NT2/D1 (cell line): ENCODE measurements at regions not wholly inside any gene's neighbourhood (a gene's known extent, or its start where the extent isn't known, plus 50 kb on each side); places are given as distances from the start of the nearest gene placed in this dataset.
"Not testable (repeated sequence)": the region's sequence is repeated elsewhere in the genome, so short reads cannot be mapped to it uniquely, and the experiment has no call there.

Source experiments
- DNase-seq: peaks from one replicate; pipeline ENCODE4 v3.0.0-alpha.2; 2011; ENCODE audit warnings: low read depth, low spot score
- H3K27me3 ChIP-seq: 2 replicates; pipeline ENCODE4 v1.6.0; 2011; ENCODE audit warnings: mild to moderate bottlenecking; ENCODE audit not compliant: insufficient read length, insufficient read depth
- H3K36me3 ChIP-seq: 2 replicates; pipeline ENCODE4 v1.6.1; 2011; ENCODE audit warnings: mild to moderate bottlenecking, low read length, mixed read lengths; ENCODE audit not compliant: insufficient read depth, insufficient read length
- H3K4me1 ChIP-seq: 2 replicates; pipeline ENCODE4 v1.5.1; 2011; ENCODE audit not compliant: insufficient read depth, insufficient read length
- H3K4me3 ChIP-seq: 2 replicates; pipeline ENCODE4 v1.5.1; 2011; ENCODE audit warnings: low read depth; ENCODE audit not compliant: insufficient read length
- H3K9ac ChIP-seq: 2 replicates; pipeline ENCODE4 v1.6.0; 2011; ENCODE audit warnings: low read depth; ENCODE audit not compliant: insufficient read length
- H3K9me3 ChIP-seq: 2 replicates; pipeline ENCODE4 v1.5.1; 2011; ENCODE audit warnings: mild to moderate bottlenecking, low read length; ENCODE audit not compliant: insufficient read depth

- H3K36me3 ChIP-seq, H3K9ac ChIP-seq, H3K4me1 ChIP-seq, H3K4me3 ChIP-seq, H3K9me3 ChIP-seq, DNase-seq, H3K27me3 ChIP-seq: not testable (repeated sequence)
These were observed 183.7 kb upstream of the AKAP13 start for GRCh38 chr15:85196697-85197096.

- not testable (repeated sequence) for H3K36me3 ChIP-seq, DNase-seq
These were observed 182.8 kb upstream of the AKAP13 start for GRCh38 chr15:85197582-85197981.

GRCh38 chr15:85198432-85198831, 182.0 kb upstream of the AKAP13 start:
- H3K27me3 ChIP-seq, DNase-seq, H3K4me1 ChIP-seq, H3K9ac ChIP-seq, H3K9me3 ChIP-seq, H3K4me3 ChIP-seq, H3K36me3 ChIP-seq: not testable (repeated sequence)

More at GRCh38 chr15:85197582-85197981, 182.8 kb upstream of the AKAP13 start:
- not testable (repeated sequence) for H3K4me1 ChIP-seq, H3K4me3 ChIP-seq, H3K27me3 ChIP-seq, H3K9me3 ChIP-seq, H3K9ac ChIP-seq

- H3K9me3 ChIP-seq, DNase-seq, H3K27me3 ChIP-seq, H3K4me1 ChIP-seq, H3K36me3 ChIP-seq, H3K9ac ChIP-seq, H3K4me3 ChIP-seq: not testable (repeated sequence)
These were observed 180.2 kb upstream of the AKAP13 start for GRCh38 chr15:85200215-85200614.

- not testable (repeated sequence) for H3K9ac ChIP-seq, H3K9me3 ChIP-seq, H3K4me1 ChIP-seq, H3K27me3 ChIP-seq, DNase-seq, H3K4me3 ChIP-seq, H3K36me3 ChIP-seq
These were observed 179.1 kb upstream of the AKAP13 start for GRCh38 chr15:85201118-85201793.

- not testable (repeated sequence) for H3K27me3 ChIP-seq, DNase-seq, H3K9me3 ChIP-seq, H3K9ac ChIP-seq, H3K36me3 ChIP-seq, H3K4me3 ChIP-seq, H3K4me1 ChIP-seq
These were observed 175.9 kb upstream of the AKAP13 start for GRCh38 chr15:85204481-85204880.

- not testable (repeated sequence) for H3K9ac ChIP-seq, H3K27me3 ChIP-seq, H3K9me3 ChIP-seq, DNase-seq, H3K4me1 ChIP-seq, H3K36me3 ChIP-seq
- H3K4me3 ChIP-seq: peak overlapping the region; percentile 11
These were observed 146.5 kb upstream of the AKAP13 start for GRCh38 chr15:85233791-85234325.

GRCh38 chr15:85234450-85235196, 145.8 kb upstream of the AKAP13 start:
- not testable (repeated sequence) for H3K9ac ChIP-seq, H3K4me3 ChIP-seq, H3K36me3 ChIP-seq, DNase-seq, H3K27me3 ChIP-seq, H3K4me1 ChIP-seq, H3K9me3 ChIP-seq

GRCh38 chr15:85244056-85244455, 136.3 kb upstream of the AKAP13 start:
- H3K36me3 ChIP-seq, H3K4me3 ChIP-seq, H3K9me3 ChIP-seq, H3K27me3 ChIP-seq, H3K4me1 ChIP-seq, H3K9ac ChIP-seq, DNase-seq: not testable (repeated sequence)

- DNase-seq: peak; percentile 18
- H3K9me3 ChIP-seq, H3K36me3 ChIP-seq, H3K4me1 ChIP-seq, H3K27me3 ChIP-seq, H3K4me3 ChIP-seq, H3K9ac ChIP-seq: not testable (repeated sequence)
These were observed 129.4 kb upstream of the AKAP13 start for GRCh38 chr15:85250938-85251542.

- H3K9ac ChIP-seq: not testable (repeated sequence)
These were observed 127.0 kb upstream of the AKAP13 start for GRCh38 chr15:85253196-85253915.

More at GRCh38 chr15:85253196-85253915, 127.0 kb upstream of the AKAP13 start:
- H3K4me1 ChIP-seq, H3K27me3 ChIP-seq, DNase-seq, H3K36me3 ChIP-seq, H3K9me3 ChIP-seq, H3K4me3 ChIP-seq: not testable (repeated sequence)
